ENCODE measurements at regions not wholly inside any gene's neighbourhood (a gene's known extent, or its start where the extent isn't known, plus 50 kb on each side); places are given as distances from the start of the nearest gene placed in this dataset.

GRCh38 chr17:59476413-59476812 lies 89.0 kb upstream of the DHX40 start:
- no peak for ATAC-seq
- TF ChIP-seq, protein P1, sequence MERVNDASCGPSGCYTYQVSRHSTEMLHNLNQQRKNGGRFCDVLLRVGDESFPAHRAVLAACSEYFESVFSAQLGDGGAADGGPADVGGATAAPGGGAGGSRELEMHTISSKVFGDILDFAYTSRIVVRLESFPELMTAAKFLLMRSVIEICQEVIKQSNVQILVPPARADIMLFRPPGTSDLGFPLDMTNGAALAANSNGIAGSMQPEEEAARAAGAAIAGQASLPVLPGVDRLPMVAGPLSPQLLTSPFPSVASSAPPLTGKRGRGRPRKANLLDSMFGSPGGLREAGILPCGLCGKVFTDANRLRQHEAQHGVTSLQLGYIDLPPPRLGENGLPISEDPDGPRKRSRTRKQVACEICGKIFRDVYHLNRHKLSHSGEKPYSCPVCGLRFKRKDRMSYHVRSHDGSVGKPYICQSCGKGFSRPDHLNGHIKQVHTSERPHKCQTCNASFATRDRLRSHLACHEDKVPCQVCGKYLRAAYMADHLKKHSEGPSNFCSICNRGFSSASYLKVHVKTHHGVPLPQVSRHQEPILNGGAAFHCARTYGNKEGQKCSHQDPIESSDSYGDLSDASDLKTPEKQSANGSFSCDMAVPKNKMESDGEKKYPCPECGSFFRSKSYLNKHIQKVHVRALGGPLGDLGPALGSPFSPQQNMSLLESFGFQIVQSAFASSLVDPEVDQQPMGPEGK (CRISPR knock-in tag; IDR thresholded peaks at IDR 0.05; ENCODE audit: borderline replicate concordance): no peak
- TF ChIP-seq ZC3H10 (CRISPR knock-in tag; IDR thresholded peaks at IDR 0.05) (no peak), ESRRG (CRISPR knock-in tag; IDR thresholded peaks at IDR 0.05) (no peak), TCF4 (CRISPR knock-in tag; IDR thresholded peaks at IDR 0.05; ENCODE audit: borderline replicate concordance) (no peak), CSDC2 (CRISPR knock-in tag; IDR thresholded peaks at IDR 0.05) (no peak)
- TF ChIP-seq, protein P2, sequence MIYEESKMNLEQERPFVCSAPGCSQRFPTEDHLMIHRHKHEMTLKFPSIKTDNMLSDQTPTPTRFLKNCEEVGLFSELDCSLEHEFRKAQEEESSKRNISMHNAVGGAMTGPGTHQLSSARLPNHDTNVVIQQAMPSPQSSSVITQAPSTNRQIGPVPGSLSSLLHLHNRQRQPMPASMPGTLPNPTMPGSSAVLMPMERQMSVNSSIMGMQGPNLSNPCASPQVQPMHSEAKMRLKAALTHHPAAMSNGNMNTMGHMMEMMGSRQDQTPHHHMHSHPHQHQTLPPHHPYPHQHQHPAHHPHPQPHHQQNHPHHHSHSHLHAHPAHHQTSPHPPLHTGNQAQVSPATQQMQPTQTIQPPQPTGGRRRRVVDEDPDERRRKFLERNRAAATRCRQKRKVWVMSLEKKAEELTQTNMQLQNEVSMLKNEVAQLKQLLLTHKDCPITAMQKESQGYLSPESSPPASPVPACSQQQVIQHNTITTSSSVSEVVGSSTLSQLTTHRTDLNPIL (CRISPR knock-in tag; IDR thresholded peaks at IDR 0.05; ENCODE audit: low read depth): no peak

- no peak for ATAC-seq
- TF ChIP-seq ISL1 (CRISPR knock-in tag; IDR thresholded peaks at IDR 0.05) (no peak), RARB (CRISPR knock-in tag; IDR thresholded peaks at IDR 0.05) (no peak), ZNF565 (CRISPR knock-in tag; conservative IDR thresholded peaks at IDR 0.05; ENCODE audit: low read depth) (no peak), ZNF70 (CRISPR knock-in tag; IDR thresholded peaks at IDR 0.05) (no peak), ZNF8 (CRISPR knock-in tag; IDR thresholded peaks at IDR 0.05) (no peak), CSDC2 (CRISPR knock-in tag; IDR thresholded peaks at IDR 0.05) (no peak), GLIS3 (CRISPR knock-in tag; IDR thresholded peaks at IDR 0.05) (no peak), OSR1 (CRISPR knock-in tag; IDR thresholded peaks at IDR 0.05) (no peak), SNAI2 (CRISPR knock-in tag; IDR thresholded peaks at IDR 0.05) (no peak), PPARA (CRISPR knock-in tag; IDR thresholded peaks at IDR 0.05; ENCODE audit: borderline replicate concordance) (no peak), ARNTL (CRISPR knock-in tag; IDR thresholded peaks at IDR 0.05; ENCODE audit: borderline replicate concordance, low read depth) (no peak), BACH2 (CRISPR knock-in tag; IDR thresholded peaks at IDR 0.05; ENCODE audit: borderline replicate concordance) (no peak), ZFP30 (CRISPR knock-in tag; IDR thresholded peaks at IDR 0.05) (no peak), POU6F1 (CRISPR knock-in tag; IDR thresholded peaks at IDR 0.05; ENCODE audit: borderline replicate concordance, low read depth) (no peak), ESRRG (CRISPR knock-in tag; IDR thresholded peaks at IDR 0.05) (no peak), ZC3H10 (CRISPR knock-in tag; IDR thresholded peaks at IDR 0.05) (no peak)
- TF ChIP-seq, protein P3, sequence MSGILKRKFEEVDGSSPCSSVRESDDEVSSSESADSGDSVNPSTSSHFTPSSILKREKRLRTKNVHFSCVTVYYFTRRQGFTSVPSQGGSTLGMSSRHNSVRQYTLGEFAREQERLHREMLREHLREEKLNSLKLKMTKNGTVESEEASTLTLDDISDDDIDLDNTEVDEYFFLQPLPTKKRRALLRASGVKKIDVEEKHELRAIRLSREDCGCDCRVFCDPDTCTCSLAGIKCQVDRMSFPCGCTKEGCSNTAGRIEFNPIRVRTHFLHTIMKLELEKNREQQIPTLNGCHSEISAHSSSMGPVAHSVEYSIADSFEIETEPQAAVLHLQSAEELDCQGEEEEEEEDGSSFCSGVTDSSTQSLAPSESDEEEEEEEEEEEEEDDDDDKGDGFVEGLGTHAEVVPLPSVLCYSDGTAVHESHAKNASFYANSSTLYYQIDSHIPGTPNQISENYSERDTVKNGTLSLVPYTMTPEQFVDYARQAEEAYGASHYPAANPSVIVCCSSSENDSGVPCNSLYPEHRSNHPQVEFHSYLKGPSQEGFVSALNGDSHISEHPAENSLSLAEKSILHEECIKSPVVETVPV (CRISPR knock-in tag; IDR thresholded peaks at IDR 0.05): no peak
- TF ChIP-seq, protein P4, sequence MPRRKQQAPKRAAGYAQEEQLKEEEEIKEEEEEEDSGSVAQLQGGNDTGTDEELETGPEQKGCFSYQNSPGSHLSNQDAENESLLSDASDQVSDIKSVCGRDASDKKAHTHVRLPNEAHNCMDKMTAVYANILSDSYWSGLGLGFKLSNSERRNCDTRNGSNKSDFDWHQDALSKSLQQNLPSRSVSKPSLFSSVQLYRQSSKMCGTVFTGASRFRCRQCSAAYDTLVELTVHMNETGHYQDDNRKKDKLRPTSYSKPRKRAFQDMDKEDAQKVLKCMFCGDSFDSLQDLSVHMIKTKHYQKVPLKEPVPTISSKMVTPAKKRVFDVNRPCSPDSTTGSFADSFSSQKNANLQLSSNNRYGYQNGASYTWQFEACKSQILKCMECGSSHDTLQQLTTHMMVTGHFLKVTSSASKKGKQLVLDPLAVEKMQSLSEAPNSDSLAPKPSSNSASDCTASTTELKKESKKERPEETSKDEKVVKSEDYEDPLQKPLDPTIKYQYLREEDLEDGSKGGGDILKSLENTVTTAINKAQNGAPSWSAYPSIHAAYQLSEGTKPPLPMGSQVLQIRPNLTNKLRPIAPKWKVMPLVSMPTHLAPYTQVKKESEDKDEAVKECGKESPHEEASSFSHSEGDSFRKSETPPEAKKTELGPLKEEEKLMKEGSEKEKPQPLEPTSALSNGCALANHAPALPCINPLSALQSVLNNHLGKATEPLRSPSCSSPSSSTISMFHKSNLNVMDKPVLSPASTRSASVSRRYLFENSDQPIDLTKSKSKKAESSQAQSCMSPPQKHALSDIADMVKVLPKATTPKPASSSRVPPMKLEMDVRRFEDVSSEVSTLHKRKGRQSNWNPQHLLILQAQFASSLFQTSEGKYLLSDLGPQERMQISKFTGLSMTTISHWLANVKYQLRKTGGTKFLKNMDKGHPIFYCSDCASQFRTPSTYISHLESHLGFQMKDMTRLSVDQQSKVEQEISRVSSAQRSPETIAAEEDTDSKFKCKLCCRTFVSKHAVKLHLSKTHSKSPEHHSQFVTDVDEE (CRISPR knock-in tag; IDR thresholded peaks at IDR 0.05): no peak
- TF ChIP-seq, protein P1 (CRISPR knock-in tag; IDR thresholded peaks at IDR 0.05; ENCODE audit: borderline replicate concordance): no peak
- TF ChIP-seq, protein P2 (CRISPR knock-in tag; IDR thresholded peaks at IDR 0.05; ENCODE audit: low read depth): no peak
Measured at GRCh38 chr17:59479141-59479540, 86.3 kb upstream of the DHX40 start.

All from SK-N-SH treated with all-trans-retinoic acid at 6 μM for 48 hours (cell line).